Calu3 (cell line): ENCODE measurements at regions not wholly inside any gene's neighbourhood (a gene's known extent, or its start where the extent isn't known, plus 50 kb on each side); places are given as distances from the start of the nearest gene placed in this dataset.
"Not testable (repeated sequence)": the region's sequence is repeated elsewhere in the genome, so short reads cannot be mapped to it uniquely, and the experiment has no call there.

Experiments
- BruUV-seq: library from RNA; stranded (reverse); fragments of 400-500 nt; replicated peaks from 2 replicates; lab custom pipeline; 2021; lab: Mats Ljungman, UMichigan
- CTCF ChIA-PET: fragments of 300-600 bp; sonication (Branson Sonifier 250); formaldehyde crosslinking; loops from one replicate; lab custom pipeline; 2022; ENCODE audit warnings: antibody characterized with exemption; lab: Charles Lee
- DNase-seq: peaks from one replicate; pipeline ENCODE4 v3.0.0; 2022
- H3K27ac Mint-ChIP-seq: one replicate; pipeline ENCODE4 v1.8.0; 2022; ENCODE audit warnings: mixed read lengths; ENCODE audit not compliant: unreplicated experiment
- H3K27me3 Mint-ChIP-seq: one replicate; pipeline ENCODE4 v1.8.0; 2022; ENCODE audit warnings: mixed read lengths; ENCODE audit not compliant: unreplicated experiment
- H3K36me3 Mint-ChIP-seq: one replicate; pipeline ENCODE4 v1.8.0; 2022; ENCODE audit warnings: mild to moderate bottlenecking, moderate library complexity, mixed read lengths; ENCODE audit not compliant: insufficient read depth, unreplicated experiment
- H3K4me1 Mint-ChIP-seq: one replicate; pipeline ENCODE4 v1.8.0; 2022; ENCODE audit warnings: mild to moderate bottlenecking, low read depth, mixed read lengths; ENCODE audit not compliant: unreplicated experiment
- H3K4me3 Mint-ChIP-seq: one replicate; pipeline ENCODE4 v1.8.0; 2022; ENCODE audit warnings: mild to moderate bottlenecking, low read depth, moderate library complexity, mixed read lengths; ENCODE audit not compliant: unreplicated experiment
- H3K9me3 Mint-ChIP-seq: one replicate; pipeline ENCODE4 v1.8.0; 2022; ENCODE audit warnings: low read depth, mixed read lengths; ENCODE audit not compliant: unreplicated experiment
- intact Hi-C: fragments of 100-400 bp; cut with micrococcal nuclease; formaldehyde crosslinking; loops from one replicate; pipeline ENCODE4 v1.10.0; 2022; ENCODE audit not compliant: unreplicated experiment
- TF ChIP-seq, protein P1 (sequence below): fragments of 200-600 bp; IDR thresholded peaks from one replicate; pipeline ENCODE4 v1.8.0; 2022; ENCODE audit warnings: antibody characterized with exemption; ENCODE audit not compliant: unreplicated experiment

DNA sequence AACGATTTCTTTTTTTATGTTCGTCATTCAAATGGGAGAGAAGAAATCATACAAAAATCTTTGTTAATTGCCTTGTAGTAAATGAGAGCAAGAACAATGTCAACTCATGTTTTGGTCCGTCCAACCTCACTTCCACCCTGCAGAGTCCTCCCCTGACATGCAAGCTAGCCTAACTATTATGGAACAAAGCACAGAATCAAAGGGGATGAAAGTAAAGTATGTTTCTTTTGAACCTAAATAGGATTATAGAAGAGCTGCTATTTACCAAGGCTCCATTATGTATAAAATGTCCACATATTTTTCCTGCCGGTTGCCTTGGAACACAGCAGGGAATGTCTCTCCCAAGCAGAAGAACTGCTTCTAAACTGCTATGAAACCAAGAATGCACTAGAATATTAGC, 161.1 kb downstream of the MRPS30 start:
- BruUV-seq, result no TSS peak
- H3K27ac Mint-ChIP-seq, result no peak overlapping the region
- no peak overlapping the region for H3K4me3 Mint-ChIP-seq
- TF ChIP-seq, protein P1, sequence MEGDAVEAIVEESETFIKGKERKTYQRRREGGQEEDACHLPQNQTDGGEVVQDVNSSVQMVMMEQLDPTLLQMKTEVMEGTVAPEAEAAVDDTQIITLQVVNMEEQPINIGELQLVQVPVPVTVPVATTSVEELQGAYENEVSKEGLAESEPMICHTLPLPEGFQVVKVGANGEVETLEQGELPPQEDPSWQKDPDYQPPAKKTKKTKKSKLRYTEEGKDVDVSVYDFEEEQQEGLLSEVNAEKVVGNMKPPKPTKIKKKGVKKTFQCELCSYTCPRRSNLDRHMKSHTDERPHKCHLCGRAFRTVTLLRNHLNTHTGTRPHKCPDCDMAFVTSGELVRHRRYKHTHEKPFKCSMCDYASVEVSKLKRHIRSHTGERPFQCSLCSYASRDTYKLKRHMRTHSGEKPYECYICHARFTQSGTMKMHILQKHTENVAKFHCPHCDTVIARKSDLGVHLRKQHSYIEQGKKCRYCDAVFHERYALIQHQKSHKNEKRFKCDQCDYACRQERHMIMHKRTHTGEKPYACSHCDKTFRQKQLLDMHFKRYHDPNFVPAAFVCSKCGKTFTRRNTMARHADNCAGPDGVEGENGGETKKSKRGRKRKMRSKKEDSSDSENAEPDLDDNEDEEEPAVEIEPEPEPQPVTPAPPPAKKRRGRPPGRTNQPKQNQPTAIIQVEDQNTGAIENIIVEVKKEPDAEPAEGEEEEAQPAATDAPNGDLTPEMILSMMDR, result no peak
- H3K27me3 Mint-ChIP-seq, result no peaks in the 10 kb centered on the region
- H3K9me3 Mint-ChIP-seq, result no peaks in the 10 kb centered on the region
- CTCF ChIA-PET, result no interaction called here
- intact Hi-C loops, result no loop called here
- no peaks in the 10 kb centered on the region for H3K4me1 Mint-ChIP-seq
- H3K36me3 Mint-ChIP-seq, result no peaks in the 10 kb centered on the region
- DNase-seq, result no peak

DNA sequence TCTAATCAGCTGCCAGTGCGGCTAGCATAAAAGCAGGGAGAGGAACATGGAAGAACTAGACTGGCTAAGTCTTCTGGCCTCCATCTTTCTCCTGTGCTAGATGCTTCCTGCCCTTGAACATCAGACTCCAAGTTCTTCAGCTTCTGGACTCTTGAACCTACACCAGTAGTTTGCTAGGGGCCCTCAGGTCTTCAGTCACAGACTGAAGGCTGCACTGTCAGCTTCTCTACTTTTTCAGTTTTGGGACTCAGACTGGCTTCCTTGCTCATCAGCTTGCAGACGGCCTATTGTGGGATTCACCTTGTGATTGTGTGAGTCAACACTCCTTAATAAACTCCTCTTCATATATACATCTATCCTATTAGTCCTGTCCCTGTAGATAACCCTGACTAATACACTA, 162.2 kb downstream of the MRPS30 start:
- H3K36me3 Mint-ChIP-seq, CTCF ChIA-PET, H3K4me1 Mint-ChIP-seq, intact Hi-C loops, H3K27ac Mint-ChIP-seq, DNase-seq, H3K27me3 Mint-ChIP-seq, H3K9me3 Mint-ChIP-seq, BruUV-seq, H3K4me3 Mint-ChIP-seq: not testable (repeated sequence)

DNA sequence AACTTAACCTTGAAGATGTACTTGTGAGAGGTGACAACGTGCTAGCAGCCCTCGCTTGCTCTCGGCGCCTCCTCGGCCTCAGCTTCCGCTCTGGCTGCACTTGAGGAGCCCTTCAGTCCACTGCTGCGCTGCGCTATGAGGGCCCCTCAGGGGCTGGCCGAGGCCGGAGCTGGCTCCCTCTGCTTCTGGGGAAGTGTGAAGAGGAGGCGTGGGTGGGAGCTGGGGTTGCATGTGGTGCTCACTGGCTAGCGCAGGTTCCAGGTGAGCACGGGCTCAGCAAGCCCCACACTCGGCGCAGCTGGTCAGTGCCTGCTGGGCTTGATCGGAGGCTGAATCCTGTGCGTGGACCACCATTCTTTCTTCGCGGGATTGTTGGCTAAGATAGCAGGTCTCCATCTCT, 166.1 kb downstream of the MRPS30 start:
- TF ChIP-seq, protein P1, result no peak
- Mint-ChIP-seq H3K9me3 (peaks cover 3% of the 10 kb centered on the region), H3K4me1 (no peaks in the 10 kb centered on the region)

DNA sequence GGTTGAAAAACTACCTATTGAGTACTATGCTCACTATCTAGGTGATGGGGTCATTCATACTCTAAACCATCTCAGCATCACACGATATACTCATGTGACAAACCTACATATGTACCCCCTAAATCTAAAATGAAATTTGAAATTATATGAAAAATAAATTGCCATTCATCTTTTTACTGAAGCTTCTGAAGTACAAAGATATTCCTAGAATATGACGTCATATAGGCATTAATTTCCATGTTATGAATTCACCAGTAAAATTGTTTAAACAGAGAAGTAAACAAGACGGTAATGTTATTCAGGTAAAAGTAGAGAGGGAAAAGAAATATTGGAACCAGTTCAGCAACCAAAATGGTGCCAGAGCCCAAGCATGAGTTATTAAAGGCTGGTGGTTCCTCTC, 173.0 kb downstream of the MRPS30 start:
- DNase-seq, result no peak
- no peak overlapping the region for H3K27ac Mint-ChIP-seq
- intact Hi-C loops, result no loop called here
- CTCF ChIA-PET, result no interaction called here
- no TSS peak for BruUV-seq
- H3K4me3 Mint-ChIP-seq, result no peak overlapping the region
- TF ChIP-seq, protein P1, result no peak
- H3K36me3 Mint-ChIP-seq, result no peaks in the 10 kb centered on the region
- peaks cover 22% of the 10 kb centered on the region for H3K9me3 Mint-ChIP-seq
- H3K4me1 Mint-ChIP-seq, result no peaks in the 10 kb centered on the region
- no peaks in the 10 kb centered on the region for H3K27me3 Mint-ChIP-seq

More for the DNA sequence above, 166.1 kb downstream of the MRPS30 start:
- intact Hi-C loops, result no loop called here
- no peaks in the 10 kb centered on the region for H3K27me3 Mint-ChIP-seq
- H3K27ac Mint-ChIP-seq, result no peak overlapping the region
- no peak for DNase-seq
- CTCF ChIA-PET, result no interaction called here
- no peak overlapping the region for H3K4me3 Mint-ChIP-seq
- no peaks in the 10 kb centered on the region for H3K36me3 Mint-ChIP-seq
- BruUV-seq, result no TSS peak

DNA sequence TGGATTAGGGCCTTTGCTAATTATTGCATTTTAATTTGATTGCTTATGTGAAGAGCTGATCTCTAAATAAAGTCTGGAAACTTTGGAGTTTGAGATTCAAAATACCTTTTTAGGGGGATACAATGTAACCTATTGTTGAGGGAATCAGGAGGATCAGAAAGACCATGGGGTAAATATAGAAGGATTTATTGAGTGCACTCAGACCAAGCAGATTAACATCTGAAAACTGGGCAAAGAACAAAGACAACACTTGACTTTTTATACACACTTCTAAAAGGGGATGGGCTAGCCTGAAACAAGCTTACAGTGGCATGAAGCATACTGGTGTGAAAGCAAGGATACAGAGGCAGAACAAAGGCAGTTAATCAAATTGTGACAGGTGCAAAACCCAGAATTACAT, 174.3 kb downstream of the MRPS30 start:
- Mint-ChIP-seq H3K4me1 (no peaks in the 10 kb centered on the region), H3K4me3 (no peak overlapping the region), H3K27me3 (no peaks in the 10 kb centered on the region), H3K9me3 (peaks cover 23% of the 10 kb centered on the region), H3K36me3 (no peaks in the 10 kb centered on the region), H3K27ac (no peak overlapping the region)
- DNase-seq, result no peak
- intact Hi-C loops, result no loop called here
- CTCF ChIA-PET, result no interaction called here
- no TSS peak for BruUV-seq
- TF ChIP-seq, protein P1, result no peak
